ENCODE measurements at regions not wholly inside any gene's neighbourhood (a gene's known extent, or its start where the extent isn't known, plus 50 kb on each side); places are given as distances from the start of the nearest gene placed in this dataset.

- no peak for DNase-seq (ENCODE audit: low spot score)
Observed at GRCh38 chr5:54852007-54852406, 133.4 kb downstream of the ESM1 start.

DNA sequence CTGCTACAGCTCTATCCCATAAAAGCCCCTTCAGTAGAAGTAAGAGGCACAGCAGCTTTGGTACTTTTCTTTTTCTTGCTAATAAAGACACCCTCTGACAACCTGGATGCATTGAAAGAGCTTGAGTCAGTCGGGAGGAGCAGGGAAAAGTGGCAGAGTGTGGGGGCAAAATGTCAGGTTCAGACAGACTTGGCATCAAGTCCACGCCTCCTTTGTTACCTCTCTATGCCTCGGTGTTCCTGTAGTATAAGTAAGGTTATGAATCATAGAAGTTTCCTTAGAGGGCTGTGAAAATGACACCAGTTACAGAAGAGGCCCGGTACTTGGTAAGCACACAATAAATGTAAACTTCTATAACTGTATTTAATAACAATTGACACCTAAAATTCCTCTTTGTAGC lies 133.9 kb downstream of the ESM1 start:
- no peak for DNase-seq (ENCODE audit: low spot score)

DNA sequence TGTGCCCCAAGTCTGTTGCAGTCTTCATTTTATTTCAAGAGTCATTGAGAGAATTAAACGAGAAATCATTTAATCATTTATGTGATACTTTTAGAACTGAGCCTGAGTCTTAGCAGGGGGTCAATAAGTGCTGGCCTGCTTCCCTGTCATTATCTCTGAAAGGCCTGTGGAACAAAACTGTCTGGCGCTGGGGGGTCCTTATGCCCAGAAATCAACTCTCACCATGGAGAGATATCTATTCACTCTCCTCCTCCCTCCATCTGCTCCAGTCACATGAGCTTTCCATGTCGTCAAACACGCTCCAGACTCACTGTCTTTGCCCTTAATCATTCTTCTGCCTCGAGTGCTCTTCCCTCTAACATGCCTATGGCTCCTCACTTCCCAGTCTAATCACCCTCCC lies 136.8 kb downstream of the ESM1 start:
- no peak for DNase-seq (ENCODE audit: low spot score)

GRCh38 chr5:54845567-54845941 lies 139.8 kb downstream of the ESM1 start:
- DNase-seq (ENCODE audit: low spot score) = peak; percentile 4

DNA sequence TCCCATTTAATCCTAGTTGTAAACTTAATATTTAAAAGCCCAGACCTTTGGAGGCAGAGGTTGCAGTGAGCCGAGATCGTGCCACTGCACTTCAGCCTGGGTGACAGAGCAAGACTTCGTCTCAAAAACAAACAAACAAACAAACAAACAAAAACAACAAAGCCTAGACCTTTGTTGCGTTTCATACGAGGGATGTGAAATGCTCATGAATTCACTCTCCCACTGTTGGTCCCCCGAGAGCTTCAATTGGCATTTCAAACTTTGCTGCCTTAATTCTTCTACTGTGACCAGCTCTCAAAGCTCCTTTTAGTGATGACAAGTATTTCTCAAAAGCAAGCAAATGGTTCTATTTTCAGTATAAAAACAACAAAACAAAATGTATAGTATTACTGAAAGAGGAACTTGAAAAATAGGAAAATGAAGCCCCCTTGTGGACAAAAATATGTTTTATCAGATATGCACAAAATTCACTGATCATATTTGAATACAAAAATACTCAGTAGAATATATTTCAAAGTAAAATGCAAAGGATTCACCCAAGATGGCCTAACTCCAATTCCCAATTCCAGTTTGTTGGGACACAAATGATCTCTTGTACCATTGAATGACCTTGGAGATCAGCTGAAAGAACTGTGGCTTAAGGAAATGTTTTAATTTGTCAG lies 140.4 kb downstream of the ESM1 start:
- peak; percentile 11 for DNase-seq (ENCODE audit: low spot score)

DNA sequence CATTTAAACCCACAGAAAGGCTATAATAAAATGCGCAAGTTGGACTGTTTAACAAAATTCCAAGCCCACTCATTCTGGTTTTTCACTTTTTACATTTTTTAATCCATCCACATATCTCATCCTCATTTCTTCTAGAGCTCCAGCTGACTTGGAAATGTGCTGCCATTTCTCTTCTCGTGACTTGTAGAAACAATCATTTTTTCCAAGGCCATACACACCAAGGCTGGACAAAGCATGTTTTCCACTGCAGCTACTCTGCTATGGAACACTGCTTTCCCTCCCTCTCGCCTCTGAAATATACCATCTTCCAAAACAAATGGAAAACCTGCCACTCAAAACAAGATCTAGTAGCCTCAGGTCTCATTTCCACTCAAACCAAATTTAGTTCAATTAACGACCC lies 141.1 kb downstream of the ESM1 start:
- DNase-seq (ENCODE audit: low spot score) = no peak

DNA sequence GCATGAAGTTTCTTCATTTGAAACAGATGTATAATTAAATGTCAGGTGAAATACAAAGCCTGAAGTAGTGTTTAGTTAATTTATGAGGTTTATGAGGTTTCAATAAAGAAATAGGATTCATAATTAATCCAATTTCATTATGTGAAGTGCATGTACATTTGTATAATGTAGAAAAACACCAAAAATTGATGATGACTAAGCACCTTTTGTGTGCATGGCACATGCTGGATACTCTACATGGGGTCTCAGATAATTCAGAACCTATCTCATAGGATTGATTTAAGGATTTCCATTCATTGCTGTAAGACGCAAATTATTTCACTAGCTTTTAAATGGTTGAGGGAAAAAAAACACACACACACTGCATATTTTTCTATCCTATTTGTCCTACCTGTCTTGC lies 143.9 kb downstream of the ESM1 start:
- no peak for DNase-seq (ENCODE audit: low spot score)

DNA sequence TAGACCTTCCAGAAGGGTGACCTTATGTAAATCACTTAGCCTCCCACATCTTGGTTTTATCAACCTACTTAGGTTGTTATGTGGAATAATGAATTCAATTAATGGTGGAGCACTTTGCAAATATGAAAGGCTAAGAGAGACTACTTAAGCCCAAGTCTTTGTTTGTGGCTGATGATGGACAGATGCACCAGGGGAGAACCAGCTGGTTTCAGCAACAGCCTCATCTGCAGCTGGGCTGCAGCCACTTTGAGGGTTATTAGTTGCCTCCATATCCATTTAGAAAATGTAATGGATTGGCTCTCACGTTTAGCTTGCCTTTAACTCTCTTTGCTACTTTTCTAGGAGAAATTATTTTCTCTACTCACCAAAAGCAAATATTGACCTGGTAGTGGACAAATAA lies 146.6 kb downstream of the ESM1 start:
- DNase-seq (ENCODE audit: low spot score) = no peak

GRCh38 chr5:54837981-54838380 lies 147.4 kb downstream of the ESM1 start:
- no peak for DNase-seq (ENCODE audit: low spot score)

- DNase-seq (ENCODE audit: low spot score) = no peak
Observed at GRCh38 chr5:54837093-54837492, 148.3 kb downstream of the ESM1 start.

- DNase-seq (ENCODE audit: low spot score) = no peak
Observed at GRCh38 chr5:54835647-54836046, 149.7 kb downstream of the ESM1 start.

GRCh38 chr5:54834121-54834842 lies 151.1 kb downstream of the ESM1 start:
- DNase-seq (ENCODE audit: low spot score) = no peak

GRCh38 chr5:54833590-54833989 lies 151.8 kb downstream of the ESM1 start:
- no peak for DNase-seq (ENCODE audit: low spot score)

GRCh38 chr5:54832858-54833257 lies 152.5 kb downstream of the ESM1 start:
- no peak for DNase-seq (ENCODE audit: low spot score)

- DNase-seq (ENCODE audit: low spot score) = no peak
Observed at GRCh38 chr5:54832045-54832444, 153.3 kb downstream of the ESM1 start.

DNA sequence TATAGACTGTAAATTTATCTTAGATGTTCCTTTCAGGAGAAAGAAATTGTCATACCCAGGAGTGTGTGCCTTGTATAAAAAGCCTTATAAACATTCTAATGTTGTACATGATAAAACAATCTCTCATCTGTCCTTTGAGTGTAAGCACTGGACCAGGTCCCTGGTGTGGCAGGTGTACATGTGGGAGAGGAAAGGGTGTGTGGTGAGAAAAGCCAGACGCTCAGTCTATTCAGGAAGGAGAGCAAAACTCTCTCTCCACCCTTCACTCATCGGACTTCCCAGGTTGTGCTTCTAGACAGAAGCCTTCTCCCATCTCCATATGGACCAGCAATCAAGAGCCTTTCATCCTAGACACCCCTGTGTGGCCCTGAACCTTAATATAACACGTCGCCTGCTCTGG lies 154.2 kb downstream of the ESM1 start:
- DNase-seq (ENCODE audit: low spot score) = no peak

GRCh38 chr5:54829676-54830535 lies 155.5 kb downstream of the ESM1 start:
- no peak for DNase-seq (ENCODE audit: low spot score)

DNA sequence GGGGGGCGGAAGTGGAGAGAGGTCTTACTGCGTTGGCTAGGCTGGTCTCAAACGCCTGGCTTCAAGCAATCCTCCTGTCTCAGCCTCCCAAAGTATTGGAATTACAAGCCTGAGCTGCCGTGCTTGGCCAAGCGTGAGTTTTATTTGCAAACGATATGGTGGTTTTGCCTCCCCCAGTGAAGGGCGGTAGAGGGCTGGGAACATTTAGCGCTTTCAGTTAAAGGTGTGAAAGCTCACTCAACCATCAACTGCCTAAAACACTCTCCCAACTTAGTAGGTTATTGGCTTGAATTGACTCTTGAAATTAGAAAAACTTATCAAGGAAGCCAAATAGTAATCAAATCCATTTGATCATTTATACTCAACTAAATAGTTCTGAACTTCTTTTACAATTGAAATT lies 156.3 kb downstream of the ESM1 start:
- DNase-seq (ENCODE audit: low spot score) = no peak

DNA sequence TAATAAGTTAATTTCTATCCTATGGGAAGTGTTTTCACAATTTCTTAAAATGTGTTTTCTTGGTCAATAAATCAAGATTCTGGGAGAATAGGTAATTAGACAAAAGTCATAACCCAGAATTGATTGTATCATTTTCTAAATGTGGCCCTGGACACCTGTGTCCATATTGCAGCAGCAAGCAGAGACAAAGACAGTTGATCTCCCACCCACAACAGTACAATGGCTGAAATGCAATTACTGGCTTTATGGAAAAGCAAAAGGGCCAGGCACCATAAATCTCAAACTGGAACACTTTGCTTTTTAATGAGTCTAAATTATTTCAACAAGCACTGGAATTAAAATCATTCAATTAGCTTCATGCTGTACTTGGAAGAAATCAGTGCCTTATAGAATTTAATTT lies 157.2 kb downstream of the ESM1 start:
- DNase-seq (ENCODE audit: low spot score) = no peak

DNA sequence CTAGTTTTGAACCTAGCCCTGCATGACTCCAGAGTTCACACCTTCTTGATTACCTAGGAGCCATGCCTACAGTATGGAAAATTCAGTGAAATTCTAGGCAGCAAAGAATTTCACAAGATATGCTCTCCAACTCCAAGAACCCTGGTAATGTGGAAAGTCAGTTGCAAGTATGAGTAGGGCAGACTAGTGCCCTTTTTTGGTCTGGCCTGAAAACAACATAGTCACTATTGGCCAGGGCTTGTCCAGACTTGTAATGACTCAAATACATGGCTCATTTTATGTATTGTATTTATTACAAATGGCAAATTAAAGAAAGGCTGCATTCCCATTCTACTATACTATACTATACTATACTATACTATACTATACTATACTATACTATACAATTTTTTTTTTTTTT lies 160.4 kb downstream of the ESM1 start:
- DNase-seq (ENCODE audit: low spot score) = no peak

DNA sequence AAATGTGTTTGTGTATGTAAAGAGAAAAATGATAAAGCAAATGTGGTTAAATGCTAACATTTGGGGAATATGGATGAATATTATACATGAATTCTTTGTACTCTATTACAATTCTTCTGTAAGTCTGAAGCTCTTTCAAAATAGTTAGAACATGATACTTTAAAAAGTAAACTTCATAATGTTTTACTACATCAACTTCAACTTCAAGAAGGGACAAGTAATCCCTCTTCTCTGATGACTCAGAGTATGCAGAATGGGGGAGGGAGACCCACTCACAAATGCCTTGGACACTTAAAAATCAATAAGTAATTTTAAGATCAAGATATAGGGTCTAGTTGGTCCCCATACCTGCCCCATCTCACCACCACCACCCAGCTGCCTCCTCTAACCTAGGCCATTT lies 162.4 kb downstream of the ESM1 start:
- no peak for DNase-seq (ENCODE audit: low spot score)

- no peak for DNase-seq (ENCODE audit: low spot score)
Observed at GRCh38 chr5:54822324-54822687, 163.1 kb downstream of the ESM1 start.
